ENCODE measurements at regions not wholly inside any gene's neighbourhood (a gene's known extent, or its start where the extent isn't known, plus 50 kb on each side); places are given as distances from the start of the nearest gene placed in this dataset.
"Not testable (repeated sequence)": the region's sequence is repeated elsewhere in the genome, so short reads cannot be mapped to it uniquely, and the experiment has no call there.

GRCh38 chr1:54474310-54475251 lies 68.4 kb upstream of the SSBP3 start:
- peak; percentile 73 for DNase-seq

- no peak for DNase-seq
Measured at GRCh38 chr1:54471588-54471987, 65.4 kb upstream of the SSBP3 start.

- not testable (repeated sequence) for DNase-seq
Measured at GRCh38 chr1:54469444-54469843, 63.2 kb upstream of the SSBP3 start.

- DNase-seq: not testable (repeated sequence)
Measured at GRCh38 chr1:54468288-54469084, 62.3 kb upstream of the SSBP3 start.

- DNase-seq: peak; percentile 58
Measured at GRCh38 chr1:54465351-54465811, 59.2 kb upstream of the SSBP3 start.

GRCh38 chr1:54464477-54465146 lies 58.4 kb upstream of the SSBP3 start:
- peak; percentile 16 for DNase-seq

- no peak for DNase-seq
Measured at GRCh38 chr1:54464031-54464476, 57.9 kb upstream of the SSBP3 start.

GRCh38 chr1:54463259-54464030 lies 57.3 kb upstream of the SSBP3 start:
- DNase-seq: no peak

- DNase-seq: no peak
Measured at GRCh38 chr1:54462597-54463258, 56.5 kb upstream of the SSBP3 start.

- peak; percentile 35 for DNase-seq
Measured at GRCh38 chr1:54461731-54462596, 55.8 kb upstream of the SSBP3 start.

GRCh38 chr1:54460861-54461387 lies 54.7 kb upstream of the SSBP3 start:
- DNase-seq: no peak

- no peak for DNase-seq
Measured at GRCh38 chr1:54460351-54460750, 54.2 kb upstream of the SSBP3 start.

- DNase-seq: peak; percentile 67
Measured at GRCh38 chr1:54459726-54460191, 53.6 kb upstream of the SSBP3 start.

- no peak for DNase-seq
Measured at GRCh38 chr1:54459140-54459539, 52.9 kb upstream of the SSBP3 start.

- no peak for DNase-seq
Measured at GRCh38 chr1:54456921-54457529, 50.8 kb upstream of the SSBP3 start.

- no peak for DNase-seq
Measured at GRCh38 chr1:54456361-54456760, 50.2 kb upstream of the SSBP3 start.
